Naive thymus-derived CD8-positive, alpha-beta T cell (primary cell): ENCODE measurements at regions not wholly inside any gene's neighbourhood (a gene's known extent, or its start where the extent isn't known, plus 50 kb on each side); places are given as distances from the start of the nearest gene placed in this dataset.

Experiments used
- ATAC-seq, 2 donors: fragments of 150-1000 bp; cut with Tn5 transposase in 1 of 2; sonication (Bioruptor Pico), chemical (Tn5 transposase) in 1 of 2; 1 replicate in 1 of 2; 2 replicates in 1 of 2; pipeline ENCODE4 v1.10.0; 2021; ENCODE audit warnings: mild to moderate bottlenecking in 2 of 2, moderate library complexity in 2 of 2
- POLR2A ChIA-PET: fragments of 350-600 bp; sonication (Branson Sonifier 250); formaldehyde crosslinking; loops from one replicate; lab custom pipeline; 2021; ENCODE audit warnings: antibody characterized with exemption; lab: Charles Lee
- DNase-seq, 10 donors: peaks; one replicate each; pipeline versions ENCODE4 v3.0.0 to v3.0.0-alpha.2; 2020 to 2022
- H3K27ac Mint-ChIP-seq, 10 donors: one replicate each; pipeline ENCODE4 v1.8.0; 2020 to 2022; ENCODE audit warnings: mild to moderate bottlenecking in 10 of 10, mixed read lengths in 10 of 10, moderate library complexity in 4 of 10, inconsistent platforms in 1 of 10
- H3K27me3 Mint-ChIP-seq, 5 donors: one replicate each; pipeline ENCODE4 v1.8.0; 2021 to 2022; ENCODE audit warnings: mixed read lengths in 5 of 5
- H3K36me3 Mint-ChIP-seq, 3 donors: one replicate each; pipeline ENCODE4 v1.8.0; 2020 to 2022; ENCODE audit warnings: mixed read lengths in 3 of 3, mild to moderate bottlenecking in 2 of 3, inconsistent platforms in 1 of 3
- H3K4me1 Mint-ChIP-seq, 4 donors: one replicate each; pipeline ENCODE4 v1.8.0; 2021 to 2022; ENCODE audit warnings: mixed read lengths in 4 of 4
- H3K4me3 Mint-ChIP-seq, 10 donors: one replicate each; pipeline ENCODE4 v1.8.0; 2020 to 2022; ENCODE audit warnings: mild to moderate bottlenecking in 10 of 10, mixed read lengths in 10 of 10, moderate library complexity in 6 of 10, inconsistent platforms in 1 of 10
- H3K9me3 Mint-ChIP-seq, 9 donors: one replicate each; pipeline ENCODE4 v1.8.0; 2020 to 2022; ENCODE audit warnings: mixed read lengths in 9 of 9, mild to moderate bottlenecking in 3 of 9, inconsistent platforms in 1 of 9, moderate library complexity in 1 of 9

GRCh38 chr1:228827019-228827418, 91.7 kb downstream of the RHOU start:
- no peak for ATAC-seq
- DNase-seq, result no peak
- H3K27ac Mint-ChIP-seq, result no peak overlapping the region
- H3K27me3 Mint-ChIP-seq, result peaks cover 0 to 15% (median 3%) of the 10 kb centered on the region in 5 donors
- POLR2A ChIA-PET, result no interaction called here
- H3K9me3 Mint-ChIP-seq, result no peaks in the 10 kb centered on the region
- H3K4me1 Mint-ChIP-seq, result peaks cover 9 to 17% (median 14%) of the 10 kb centered on the region in 4 donors
- H3K4me3 Mint-ChIP-seq, result no peak overlapping the region
- H3K36me3 Mint-ChIP-seq, result no peaks in the 10 kb centered on the region

DNA sequence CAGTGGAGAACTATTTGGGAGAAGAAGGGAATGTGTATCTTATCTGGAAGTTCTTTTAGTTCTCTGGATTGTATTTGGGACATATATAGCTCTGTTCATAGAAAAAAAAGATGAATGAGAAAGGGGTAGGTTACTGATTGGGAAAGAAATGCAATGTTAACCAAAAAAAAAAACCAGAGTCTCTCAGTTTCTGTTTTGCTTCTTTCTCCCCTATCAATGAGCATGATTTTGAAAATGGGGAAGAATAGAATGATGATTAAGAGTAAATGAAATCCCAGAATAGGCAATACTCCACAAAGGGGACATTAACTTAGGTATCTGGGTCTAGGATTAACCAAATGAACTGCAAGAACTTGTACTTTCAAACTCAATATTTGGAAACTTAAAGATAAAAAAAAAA, 92.9 kb downstream of the RHOU start:
- Mint-ChIP-seq H3K27ac (no peak overlapping the region), H3K27me3 (peaks cover 0 to 15% (median 3%) of the 10 kb centered on the region in 5 donors), H3K4me3 (no peak overlapping the region), H3K9me3 (no peaks in the 10 kb centered on the region), H3K4me1 (peaks cover 9 to 17% (median 14%) of the 10 kb centered on the region in 4 donors), H3K36me3 (no peaks in the 10 kb centered on the region)
- ATAC-seq (no peak), DNase-seq (no peak)
- POLR2A ChIA-PET, result no interaction called here

DNA sequence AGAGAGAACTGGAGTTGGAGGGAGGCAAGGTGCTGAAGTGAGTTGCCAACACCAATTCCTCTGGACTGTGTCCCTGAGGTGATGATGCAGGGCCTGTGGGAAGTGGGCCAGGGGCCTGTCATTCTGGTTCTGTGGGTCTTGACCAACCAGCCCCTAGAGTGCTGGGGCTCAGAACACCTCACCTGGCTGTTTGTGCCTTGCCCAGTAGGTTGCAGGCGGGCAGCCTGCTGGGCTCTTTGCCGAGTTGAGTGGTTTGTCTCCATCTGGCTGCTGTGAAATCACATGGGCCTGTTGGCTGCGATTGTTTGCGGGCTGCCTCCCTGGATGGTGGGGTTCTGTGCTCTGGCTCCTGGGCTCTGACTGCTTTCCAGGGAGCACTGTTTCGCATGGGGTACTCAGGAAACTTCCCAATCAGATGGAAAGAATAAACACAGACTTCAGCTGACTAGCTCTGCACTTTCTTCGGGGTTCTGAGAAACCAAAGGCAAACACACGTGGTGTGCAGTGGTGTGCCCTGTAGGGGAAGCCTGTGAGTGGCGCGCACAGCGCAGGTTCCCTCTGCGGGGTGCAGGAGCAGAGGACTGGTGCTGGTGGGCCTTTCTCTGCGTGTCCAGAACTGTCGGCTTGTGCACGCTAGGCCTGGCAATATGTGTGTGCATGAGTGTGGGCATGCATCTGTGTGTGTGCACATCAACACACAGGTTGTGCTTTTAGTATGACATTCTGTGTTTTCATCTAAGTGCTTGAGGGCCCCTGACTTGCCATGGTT, 95.1 kb downstream of the RHOU start:
- H3K4me1 Mint-ChIP-seq, result peaks cover 9 to 17% (median 14%) of the 10 kb centered on the region in 4 donors
- H3K27me3 Mint-ChIP-seq, result peaks cover 0 to 15% (median 3%) of the 10 kb centered on the region in 5 donors
- no peak for ATAC-seq
- no peaks in the 10 kb centered on the region for H3K9me3 Mint-ChIP-seq
- POLR2A ChIA-PET, result no interaction called here
- H3K27ac Mint-ChIP-seq, result peak overlapping the region in 1 of 10 donors; percentile 25
- H3K4me3 Mint-ChIP-seq, result no peak overlapping the region
- no peaks in the 10 kb centered on the region for H3K36me3 Mint-ChIP-seq
- no peak for DNase-seq

- H3K4me1 Mint-ChIP-seq, result peaks cover 8 to 13% (median 10%) of the 10 kb centered on the region in 4 donors
- H3K4me3 Mint-ChIP-seq, result no peak overlapping the region
- ATAC-seq (no peak), DNase-seq (no peak)
- peaks cover 0 to 15% (median 4%) of the 10 kb centered on the region in 5 donors for H3K27me3 Mint-ChIP-seq
- no peaks in the 10 kb centered on the region for H3K36me3 Mint-ChIP-seq
- peak overlapping the region in 2 of 10 donors; percentile 25 to 82 for H3K27ac Mint-ChIP-seq
- POLR2A ChIA-PET, result no interaction called here
- H3K9me3 Mint-ChIP-seq, result no peaks in the 10 kb centered on the region
These were observed 95.7 kb downstream of the RHOU start for GRCh38 chr1:228830954-228831481.

DNA sequence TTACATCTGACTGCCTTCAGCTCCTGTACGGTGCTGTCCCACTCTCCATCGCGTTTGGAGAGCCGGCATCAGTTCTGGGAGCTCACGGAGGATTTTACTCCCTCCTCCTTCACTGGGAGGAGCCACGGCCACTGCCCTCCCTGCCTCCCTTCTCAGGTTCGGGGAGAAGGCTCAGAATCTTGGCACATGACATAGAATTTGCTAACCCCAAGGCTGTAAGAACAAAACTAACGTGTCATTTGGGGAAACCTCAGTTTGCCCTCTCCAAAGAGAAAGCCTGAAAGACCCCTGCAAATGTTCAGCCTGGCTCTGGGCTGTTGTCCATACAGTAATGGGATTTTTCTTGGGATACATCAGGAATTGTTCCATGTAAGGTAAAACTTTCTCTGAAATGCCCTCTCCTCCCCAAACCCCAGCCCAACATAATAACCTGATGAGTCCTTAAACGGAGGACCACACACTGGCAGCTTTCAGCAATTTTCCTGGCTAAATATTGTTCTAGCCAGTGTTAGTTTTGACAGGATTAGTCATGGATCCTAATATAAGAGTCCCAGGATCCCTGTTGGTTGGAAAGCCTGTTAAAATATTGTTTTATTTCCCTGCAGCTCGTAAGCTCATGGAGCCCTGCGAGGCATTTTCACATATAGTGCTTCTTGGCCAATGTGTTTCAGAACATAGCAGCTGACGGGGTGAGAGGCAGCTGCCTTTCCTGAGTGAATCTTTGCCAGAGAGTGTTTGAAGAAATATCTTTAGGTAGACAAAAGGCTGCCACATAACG, 98.8 kb downstream of the RHOU start:
- Mint-ChIP-seq H3K9me3 (no peaks in the 10 kb centered on the region), H3K4me1 (peaks cover 0 to 5% (median 3%) of the 10 kb centered on the region in 4 donors), H3K36me3 (no peaks in the 10 kb centered on the region), H3K4me3 (no peak overlapping the region), H3K27ac (no peak overlapping the region), H3K27me3 (peaks cover 0 to 9% (median 1%) of the 10 kb centered on the region in 5 donors)
- ATAC-seq (no peak), DNase-seq (no peak)
- POLR2A ChIA-PET, result no interaction called here

GRCh38 chr1:228835456-228835855, 100.2 kb downstream of the RHOU start:
- Mint-ChIP-seq H3K9me3 (no peaks in the 10 kb centered on the region), H3K4me3 (no peak overlapping the region), H3K36me3 (no peaks in the 10 kb centered on the region), H3K27me3 (peaks cover 0 to 2% (median 0%) of the 10 kb centered on the region in 5 donors), H3K27ac (no peak overlapping the region), H3K4me1 (peaks cover 0 to 5% (median 2%) of the 10 kb centered on the region in 4 donors)
- ATAC-seq (no peak), DNase-seq (no peak)
- POLR2A ChIA-PET, result no interaction called here

- no peaks in the 10 kb centered on the region for H3K9me3 Mint-ChIP-seq
- no peak overlapping the region for H3K4me3 Mint-ChIP-seq
- H3K36me3 Mint-ChIP-seq, result no peaks in the 10 kb centered on the region
- ATAC-seq, result no peak
- POLR2A ChIA-PET, result no interaction called here
- no peak overlapping the region for H3K27ac Mint-ChIP-seq
- no peak for DNase-seq
- peaks cover 0 to 2% (median 0%) of the 10 kb centered on the region in 5 donors for H3K27me3 Mint-ChIP-seq
- peaks cover 0 to 5% (median 2%) of the 10 kb centered on the region in 4 donors for H3K4me1 Mint-ChIP-seq
These were observed 100.6 kb downstream of the RHOU start for GRCh38 chr1:228835911-228836310.

GRCh38 chr1:228836427-228836826, 101.1 kb downstream of the RHOU start:
- Mint-ChIP-seq H3K36me3 (no peaks in the 10 kb centered on the region), H3K27me3 (peaks cover 0 to 2% (median 0%) of the 10 kb centered on the region in 5 donors), H3K4me1 (no peaks in the 10 kb centered on the region), H3K4me3 (no peak overlapping the region), H3K27ac (no peak overlapping the region), H3K9me3 (no peaks in the 10 kb centered on the region)
- no peak for ATAC-seq
- no peak for DNase-seq
- POLR2A ChIA-PET, result no interaction called here

- DNase-seq, result no peak
- no peaks in the 10 kb centered on the region for H3K9me3 Mint-ChIP-seq
- ATAC-seq, result no peak
- peaks cover 0 to 2% (median 0%) of the 10 kb centered on the region in 5 donors for H3K27me3 Mint-ChIP-seq
- no peaks in the 10 kb centered on the region for H3K36me3 Mint-ChIP-seq
- no peak overlapping the region for H3K4me3 Mint-ChIP-seq
- H3K4me1 Mint-ChIP-seq, result no peaks in the 10 kb centered on the region
- H3K27ac Mint-ChIP-seq, result no peak overlapping the region
- POLR2A ChIA-PET, result no interaction called here
These were observed 101.8 kb downstream of the RHOU start for GRCh38 chr1:228837032-228837431.

- POLR2A ChIA-PET, result interaction anchor here (0.6 kb wide), 1 partner anchor 303 kb away, joined by 3 read pairs; no protein-coding TSS in a partner anchor
- ATAC-seq (no peak), DNase-seq (no peak)
- H3K36me3 Mint-ChIP-seq, result peaks cover 0 to 6% (median 0%) of the 10 kb centered on the region in 3 donors
- no peak overlapping the region for H3K4me3 Mint-ChIP-seq
- H3K9me3 Mint-ChIP-seq, result peaks cover 0 to 8% (median 5%) of the 10 kb centered on the region in 9 donors
- H3K27me3 Mint-ChIP-seq, result peaks cover 0 to 2% (median 0%) of the 10 kb centered on the region in 5 donors
- no peaks in the 10 kb centered on the region for H3K4me1 Mint-ChIP-seq
- peak overlapping the region in 2 of 10 donors; percentile 60 to 69 for H3K27ac Mint-ChIP-seq
These were observed 102.8 kb downstream of the RHOU start for GRCh38 chr1:228837817-228838716.

- H3K4me1 Mint-ChIP-seq, result no peaks in the 10 kb centered on the region
- peaks cover 0 to 2% (median 0%) of the 10 kb centered on the region in 5 donors for H3K27me3 Mint-ChIP-seq
- POLR2A ChIA-PET, result interaction anchor here (0.6 kb wide), 1 partner anchor 302 kb away, joined by 3 read pairs; no protein-coding TSS in a partner anchor
- ATAC-seq, result no peak
- DNase-seq, result no peak
- H3K4me3 Mint-ChIP-seq, result no peak overlapping the region
- H3K27ac Mint-ChIP-seq, result peak overlapping the region in 2 of 10 donors; percentile 60 to 69
- H3K36me3 Mint-ChIP-seq, result peaks cover 0 to 11% (median 4%) of the 10 kb centered on the region in 3 donors
- H3K9me3 Mint-ChIP-seq, result peaks cover 0 to 12% (median 6%) of the 10 kb centered on the region in 9 donors
These were observed 103.6 kb downstream of the RHOU start for GRCh38 chr1:228838717-228839500.
